NCI-H345 treated with DMSO at 0.1 percent for 48 hours (cell line): ENCODE measurements at regions not wholly inside any gene's neighbourhood (a gene's known extent, or its start where the extent isn't known, plus 50 kb on each side); places are given as distances from the start of the nearest gene placed in this dataset.

Source experiments
- DNase-seq: peaks from one replicate; lab custom pipeline; 2025; ENCODE audit not compliant: unreplicated experiment; lab: John Stamatoyannopoulos, UW

DNA sequence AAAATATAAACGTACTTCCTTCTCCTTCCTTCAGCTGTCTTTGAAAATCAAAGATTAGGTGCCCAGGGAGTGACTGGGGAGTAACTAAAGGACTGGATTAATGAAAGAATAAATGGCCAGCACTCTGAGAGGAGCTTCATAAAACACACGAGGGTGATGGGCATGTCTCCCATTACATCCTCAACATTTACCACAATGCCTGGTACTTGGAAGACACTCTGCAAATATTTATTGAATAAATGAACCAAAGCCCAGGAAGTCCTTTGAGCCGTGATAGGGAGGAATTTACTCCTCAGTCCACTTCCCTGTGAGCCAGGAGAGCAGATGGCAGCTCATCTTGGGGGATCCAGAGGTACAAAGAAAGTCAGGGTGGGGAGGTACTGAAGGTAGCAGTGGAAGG, 96.3 kb downstream of the RAB11FIP2 start:
- DNase-seq: peak; percentile 20
